ENCODE measurements at regions not wholly inside any gene's neighbourhood (a gene's known extent, or its start where the extent isn't known, plus 50 kb on each side); places are given as distances from the start of the nearest gene placed in this dataset.
A peak's percentile ranks its signal among the peaks of the same experiment; 100 is the strongest.

DNA sequence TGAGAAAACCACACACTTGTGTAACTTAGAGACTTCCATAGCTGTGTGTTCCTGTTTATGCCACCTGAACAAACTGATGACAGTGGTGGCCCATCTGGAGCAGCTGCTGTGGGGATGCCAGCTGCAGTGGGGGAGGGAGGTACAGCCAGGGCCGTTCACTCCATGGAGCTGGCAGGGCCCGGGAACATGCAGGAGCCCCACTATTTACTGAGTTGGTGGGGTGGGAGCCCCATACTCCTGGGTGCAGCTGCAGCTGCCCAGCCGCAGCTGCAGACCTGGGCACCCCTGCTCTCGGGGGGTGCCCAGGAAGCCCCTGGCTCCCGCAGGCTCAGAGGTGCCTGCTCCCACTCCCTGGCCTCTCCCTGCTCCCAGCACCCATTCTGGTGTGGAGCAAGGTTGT, 398.6 kb upstream of the RASGEF1B start:
- no peak for DNase-seq

DNA sequence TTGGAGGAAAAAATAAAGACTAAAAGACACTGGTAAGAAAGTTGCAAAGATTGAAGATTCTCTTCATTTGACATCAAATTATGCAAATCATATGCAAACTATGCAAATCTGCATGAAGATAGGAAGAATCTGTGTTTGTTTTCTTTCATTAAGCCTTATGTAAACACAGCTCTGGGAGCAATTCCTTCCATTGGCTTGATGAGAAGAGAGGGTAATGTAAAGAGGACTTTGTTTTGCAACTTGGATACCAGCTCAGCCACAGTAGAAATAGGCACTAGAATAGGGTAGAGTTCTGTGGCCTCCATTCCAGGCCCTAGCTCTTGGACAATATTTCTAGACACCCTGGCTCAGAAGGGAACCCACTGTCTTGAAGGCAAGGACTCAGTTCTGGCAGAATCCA, 388.4 kb upstream of the RASGEF1B start:
- no peak for DNase-seq

DNA sequence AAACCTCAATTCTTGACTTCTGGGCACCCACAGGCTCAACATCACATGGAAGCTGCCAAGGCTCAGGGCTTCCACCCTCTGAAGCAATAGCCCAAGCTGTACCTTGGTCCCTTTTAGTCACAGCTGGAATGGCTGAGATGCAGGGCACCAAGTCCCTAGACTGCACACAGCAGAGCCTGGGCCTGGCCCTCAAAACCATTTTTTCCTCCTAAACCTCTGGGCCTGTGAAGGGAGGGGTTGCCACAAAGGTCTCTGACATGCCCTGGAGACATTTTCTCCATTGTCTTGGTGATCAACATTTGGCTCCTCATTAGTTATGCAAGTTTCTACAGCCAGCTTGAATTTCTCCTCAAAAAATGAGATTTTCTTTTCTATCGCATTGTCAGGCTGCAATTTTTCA, 382.7 kb upstream of the RASGEF1B start:
- no peak for DNase-seq

DNA sequence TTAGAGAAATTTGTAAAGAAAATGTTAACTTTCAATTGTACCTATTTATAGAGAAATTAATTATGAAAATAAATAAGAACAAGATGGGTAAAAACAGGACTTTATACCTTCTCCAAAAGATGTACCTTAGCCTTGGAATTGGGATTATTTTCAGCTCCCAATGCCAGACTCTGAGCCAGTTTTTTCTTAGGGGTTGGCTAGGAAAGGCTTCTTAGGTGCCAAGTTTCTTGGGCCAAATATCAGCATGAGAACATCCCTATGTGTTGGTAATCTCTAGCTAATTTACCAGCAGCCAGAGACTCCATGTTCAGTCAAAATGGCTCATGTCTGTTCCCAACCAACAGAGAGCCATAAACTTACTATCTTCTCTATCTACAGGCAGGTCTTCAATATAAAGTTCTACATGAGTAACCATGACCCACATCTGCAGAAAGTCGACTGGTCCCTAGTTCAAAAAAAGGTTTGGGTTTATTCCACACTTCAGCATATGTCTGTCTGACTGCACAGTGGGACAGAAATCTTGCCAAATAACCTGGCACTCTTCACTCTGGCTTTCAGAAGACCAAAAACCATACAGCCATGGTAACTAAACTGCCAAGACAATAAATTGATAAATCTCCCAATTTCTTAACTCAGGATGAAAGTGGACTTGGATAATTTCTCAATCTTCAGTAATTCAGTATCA, 380.5 kb upstream of the RASGEF1B start:
- no peak for DNase-seq

DNA sequence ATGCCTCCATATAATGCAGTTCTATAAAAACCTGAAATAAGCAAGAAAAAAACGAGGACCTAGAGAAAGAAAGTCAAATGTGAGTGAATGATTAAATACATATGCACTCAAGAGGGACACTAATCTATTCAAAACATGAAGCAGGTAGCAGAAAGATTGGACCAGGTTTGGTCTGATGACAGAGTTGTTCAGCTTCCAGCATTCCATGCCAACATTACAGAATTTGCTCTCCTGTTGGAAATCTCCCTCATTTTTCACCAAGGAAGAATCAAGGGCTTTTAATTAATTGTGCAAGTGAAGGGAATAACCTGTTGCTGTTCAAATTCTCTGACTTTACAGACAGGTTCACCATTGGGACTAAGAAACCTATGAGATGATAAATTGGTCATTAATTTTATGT, 379.0 kb upstream of the RASGEF1B start:
- DNase-seq = no peak

DNA sequence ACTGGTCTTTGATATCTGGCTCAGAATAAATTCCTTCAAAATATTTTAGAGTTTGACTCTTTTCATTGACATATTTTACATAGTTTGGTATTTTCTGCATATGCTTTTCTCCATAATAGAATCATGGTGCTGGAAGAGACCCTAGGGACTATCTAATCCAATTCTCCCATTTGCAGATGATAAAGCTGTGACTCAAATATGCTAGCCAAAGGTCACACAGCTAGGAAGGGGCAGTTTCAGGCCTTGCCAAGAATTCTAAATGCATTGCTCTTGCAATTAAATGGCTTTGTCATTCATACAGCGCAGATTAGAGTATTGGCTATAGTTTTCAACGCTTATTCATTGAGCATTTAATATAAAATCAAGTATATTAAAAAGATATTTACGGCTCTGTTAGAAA, 374.1 kb upstream of the RASGEF1B start:
- DNase-seq = no peak

DNA sequence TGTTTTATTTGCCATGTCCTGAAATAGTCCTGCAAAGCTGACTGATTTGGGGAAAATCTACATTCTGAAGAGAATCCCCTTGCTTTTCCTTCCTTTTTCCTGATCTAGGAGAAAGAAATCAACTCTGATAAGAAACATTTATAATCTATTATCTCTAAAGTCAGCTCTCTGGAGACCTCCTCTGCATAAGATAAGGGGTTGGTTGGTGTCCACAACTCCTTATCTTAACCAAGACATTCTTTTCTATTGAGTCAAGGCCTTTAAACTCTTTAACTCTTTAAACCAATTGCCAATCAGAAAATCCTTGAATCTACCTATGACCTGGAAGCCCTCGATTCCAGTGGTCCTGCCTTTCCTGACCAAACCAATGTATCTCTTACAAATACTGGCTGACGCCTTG, 373.6 kb upstream of the RASGEF1B start:
- peak; percentile 48 for DNase-seq

DNA sequence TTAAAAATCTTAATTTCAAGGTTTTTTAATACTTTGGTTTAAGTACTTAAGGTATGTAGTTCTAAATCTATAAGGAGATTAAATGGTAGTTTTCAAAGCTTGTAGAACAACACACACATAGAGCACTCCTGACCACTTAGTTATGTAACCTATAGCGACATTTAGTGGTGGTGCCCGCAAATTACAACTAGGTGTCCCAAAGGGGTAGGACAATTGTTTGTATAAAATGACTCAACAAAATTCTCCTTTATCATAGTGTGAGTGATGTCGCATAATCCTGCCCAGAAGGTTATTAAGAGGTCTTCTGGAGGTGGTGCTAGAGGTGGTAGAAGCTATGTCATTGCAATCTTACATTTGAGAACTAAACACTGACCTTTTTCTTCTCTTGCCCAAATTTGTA, 373.0 kb upstream of the RASGEF1B start:
- DNase-seq = peak; percentile 93

DNA sequence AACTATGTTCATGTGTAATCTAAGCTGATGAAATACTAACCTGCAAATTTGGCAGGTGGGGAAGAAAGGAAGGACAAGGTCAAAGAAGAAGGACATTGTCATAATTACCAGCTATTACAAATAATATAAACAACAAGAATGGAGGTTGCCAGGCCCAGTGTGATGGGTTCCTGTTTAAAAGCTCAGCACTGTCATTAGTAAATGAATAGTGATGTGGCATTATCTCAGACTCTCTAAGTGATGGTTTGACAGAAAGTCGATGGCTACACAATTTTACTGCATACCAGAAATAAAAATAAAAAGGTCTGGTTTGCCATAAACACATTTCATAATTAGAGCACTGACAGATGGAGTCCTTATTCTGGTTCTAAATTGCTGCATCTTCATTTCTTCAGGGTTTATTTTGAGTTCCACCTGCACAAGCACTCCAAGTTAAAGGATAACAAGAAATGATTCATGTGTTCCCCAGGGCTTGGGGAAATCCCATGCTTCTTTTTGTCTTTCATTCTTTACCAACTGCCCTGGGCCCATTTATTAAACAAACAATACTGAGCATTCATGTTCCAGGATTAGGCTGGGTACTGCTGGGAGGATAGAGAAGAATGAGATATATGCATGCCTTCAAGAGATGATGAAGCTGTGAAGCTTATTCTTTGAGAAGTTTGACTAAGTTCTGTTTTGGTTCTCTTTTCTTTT, 367.8 kb upstream of the RASGEF1B start:
- no peak for DNase-seq

DNA sequence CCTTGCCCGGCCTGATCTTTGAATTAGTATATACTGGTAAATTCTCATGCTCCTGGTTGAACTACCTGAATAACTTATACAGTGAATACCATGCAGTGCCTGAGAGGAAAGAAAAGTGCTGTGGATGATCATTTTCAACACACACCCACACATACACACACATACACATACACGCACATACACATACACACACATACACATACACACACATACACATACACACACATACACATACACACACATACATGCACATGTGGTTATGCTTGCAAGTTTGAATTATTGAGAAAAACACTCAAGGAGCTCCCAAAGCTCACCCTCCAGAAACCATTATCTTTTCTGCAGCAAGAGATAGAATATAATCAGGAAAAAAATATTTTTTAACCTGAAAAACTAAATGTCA, 366.9 kb upstream of the RASGEF1B start:
- no peak for DNase-seq

DNA sequence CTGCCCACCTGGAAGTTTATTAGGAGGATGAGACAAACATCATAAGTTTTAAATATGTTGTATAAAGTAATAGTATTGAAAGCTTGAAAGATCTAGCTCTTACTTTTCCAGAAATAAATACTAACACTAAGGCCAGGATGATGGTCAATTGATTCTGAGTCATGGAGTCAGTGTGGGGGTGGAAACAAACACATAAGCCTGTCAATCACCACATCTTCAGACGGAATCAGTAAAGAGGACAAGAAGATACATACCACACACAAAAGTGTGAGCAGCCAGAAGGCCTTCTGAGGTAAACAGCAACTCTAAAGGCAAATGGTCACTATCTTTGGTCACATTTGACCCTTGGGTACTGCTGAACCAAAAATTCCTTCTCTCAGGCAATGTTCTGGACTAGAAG, 365.0 kb upstream of the RASGEF1B start:
- DNase-seq = no peak

DNA sequence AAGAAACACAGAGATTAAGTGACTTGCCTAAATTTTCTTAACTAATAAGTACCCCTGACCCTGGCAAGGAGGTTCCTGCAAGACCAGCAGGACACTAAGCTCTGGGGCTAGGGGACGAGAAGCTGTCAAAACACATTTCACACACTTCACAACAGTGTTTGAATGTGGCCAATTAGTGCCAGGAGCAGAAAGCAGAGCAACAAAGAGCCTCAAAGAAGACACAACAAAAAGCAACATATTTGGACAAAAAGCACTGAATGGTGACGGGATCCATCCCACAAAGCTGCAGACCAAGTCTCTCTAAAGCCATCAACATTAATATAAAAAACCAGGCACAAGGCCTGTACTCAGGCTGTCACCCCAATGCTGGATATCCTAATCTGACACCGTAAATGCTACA, 361.9 kb upstream of the RASGEF1B start:
- no peak for DNase-seq

DNA sequence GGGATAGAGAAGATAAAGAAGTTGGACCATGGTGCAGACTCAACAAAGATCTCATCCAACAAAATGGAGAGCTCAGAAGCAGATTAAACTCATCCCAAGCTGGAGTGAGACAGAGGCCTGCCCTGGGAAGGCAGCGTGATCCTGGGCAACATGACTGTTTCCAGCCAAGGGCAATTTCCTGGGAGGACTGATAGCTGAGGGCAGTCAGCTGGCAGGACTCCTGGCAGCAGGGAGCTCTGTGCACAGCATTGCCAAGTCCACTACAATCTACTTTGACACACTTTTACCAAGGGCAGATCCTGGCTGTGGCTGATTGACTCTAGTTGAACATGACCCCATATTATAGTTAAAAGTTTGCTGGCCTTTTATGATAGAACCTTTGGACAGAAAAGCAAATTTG, 357.3 kb upstream of the RASGEF1B start:
- DNase-seq = no peak

DNA sequence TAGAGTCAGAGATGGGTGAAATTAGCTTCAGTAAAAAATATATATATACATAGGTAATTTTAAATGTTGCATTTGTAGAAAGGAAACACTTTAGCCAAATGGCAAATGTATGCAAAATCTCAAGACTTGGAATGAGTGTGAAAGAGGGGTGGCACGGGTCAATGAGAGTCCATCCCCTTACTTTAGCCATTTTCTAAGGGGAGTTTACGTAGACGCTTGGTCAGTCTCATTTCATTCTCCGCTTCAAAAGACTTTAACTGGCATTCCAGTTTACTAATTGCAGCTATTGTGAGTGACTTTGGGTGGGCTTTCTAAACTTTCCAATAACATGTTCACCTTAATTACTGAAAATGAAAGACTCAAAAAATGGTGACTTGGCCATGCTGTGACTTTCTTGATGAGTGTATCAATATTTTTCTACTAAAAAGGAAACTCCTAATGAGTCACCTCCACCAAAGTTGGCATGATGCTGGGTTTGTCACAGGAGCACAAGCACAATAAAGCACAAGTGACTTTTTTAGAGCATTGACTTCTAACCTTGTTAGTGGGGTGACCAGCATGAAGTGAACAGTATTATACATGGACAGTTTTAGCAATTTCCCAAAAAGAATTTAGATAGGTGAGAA, 356.0 kb upstream of the RASGEF1B start:
- no peak for DNase-seq

DNA sequence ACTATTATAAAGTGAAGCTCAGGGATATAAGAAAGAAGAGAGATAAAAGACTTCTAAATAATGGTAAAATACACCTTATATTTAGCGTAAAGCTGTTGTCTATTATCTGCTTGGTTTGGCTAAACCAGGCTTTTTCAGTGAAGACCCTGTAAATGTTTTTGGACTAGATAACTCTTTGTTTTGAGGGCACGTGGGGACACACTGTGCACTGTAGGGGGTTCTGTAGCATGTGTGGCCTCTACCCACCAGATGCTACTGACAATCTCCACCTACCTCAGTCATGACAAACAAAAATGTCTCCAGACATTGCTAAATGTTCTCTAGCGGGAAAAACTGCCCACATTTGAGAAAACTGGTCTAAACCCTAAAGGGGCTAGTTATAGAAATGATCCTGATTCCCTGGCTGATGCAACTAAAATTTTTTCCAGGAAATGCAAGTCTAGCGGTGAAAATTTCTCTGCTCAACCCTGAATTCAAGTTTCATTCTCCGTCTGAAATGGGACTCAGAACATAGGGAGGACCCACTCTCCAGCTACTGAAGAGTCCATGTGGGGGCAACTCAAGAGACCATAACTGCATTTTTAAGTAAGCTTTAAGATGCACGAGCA, 355.2 kb upstream of the RASGEF1B start:
- peak; percentile 6 for DNase-seq

DNA sequence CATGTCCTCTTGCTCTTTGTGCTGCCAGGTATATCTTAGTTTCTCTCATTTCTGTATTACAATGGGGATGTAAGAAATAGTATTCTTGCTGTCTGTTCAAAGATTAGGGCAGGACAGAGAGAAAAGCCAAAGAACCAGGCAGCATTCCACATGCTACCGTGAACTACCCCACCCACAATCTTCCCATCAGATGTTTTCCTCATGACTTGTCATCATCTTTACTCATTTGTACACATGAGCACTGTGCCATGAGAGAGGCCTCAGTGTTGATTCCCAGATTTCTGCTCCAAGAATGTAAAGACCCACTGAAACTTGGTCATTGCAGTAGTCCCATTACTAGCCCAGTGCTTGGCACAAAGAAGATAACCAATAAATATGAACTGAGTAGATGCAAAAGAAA, 354.6 kb upstream of the RASGEF1B start:
- DNase-seq = no peak

DNA sequence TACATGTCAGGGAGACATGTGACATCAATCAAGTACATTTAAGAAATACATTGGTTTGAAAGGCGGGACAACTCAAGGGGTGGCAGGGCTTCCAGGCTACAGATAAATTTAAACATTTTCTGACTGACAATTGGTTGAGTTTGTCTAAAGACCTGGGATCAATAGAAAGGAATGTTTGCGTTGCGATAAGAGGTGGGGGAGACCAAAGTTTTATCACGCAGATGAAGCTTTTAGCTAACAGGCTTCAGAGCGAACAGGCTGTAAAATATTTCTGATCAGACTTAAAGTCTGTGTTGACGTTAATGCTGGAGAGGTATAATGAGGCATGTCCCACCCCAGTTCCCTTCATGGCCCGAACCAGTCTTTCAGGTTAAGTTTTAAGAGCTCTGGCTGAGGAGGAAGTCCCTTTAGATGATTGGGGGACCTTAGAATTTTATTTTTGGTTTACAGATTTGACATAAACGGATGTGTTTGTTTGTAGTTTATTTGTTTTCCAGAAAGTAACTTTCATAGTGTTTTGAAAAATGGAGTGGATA, 346.7 kb upstream of the RASGEF1B start:
- DNase-seq = no peak

DNA sequence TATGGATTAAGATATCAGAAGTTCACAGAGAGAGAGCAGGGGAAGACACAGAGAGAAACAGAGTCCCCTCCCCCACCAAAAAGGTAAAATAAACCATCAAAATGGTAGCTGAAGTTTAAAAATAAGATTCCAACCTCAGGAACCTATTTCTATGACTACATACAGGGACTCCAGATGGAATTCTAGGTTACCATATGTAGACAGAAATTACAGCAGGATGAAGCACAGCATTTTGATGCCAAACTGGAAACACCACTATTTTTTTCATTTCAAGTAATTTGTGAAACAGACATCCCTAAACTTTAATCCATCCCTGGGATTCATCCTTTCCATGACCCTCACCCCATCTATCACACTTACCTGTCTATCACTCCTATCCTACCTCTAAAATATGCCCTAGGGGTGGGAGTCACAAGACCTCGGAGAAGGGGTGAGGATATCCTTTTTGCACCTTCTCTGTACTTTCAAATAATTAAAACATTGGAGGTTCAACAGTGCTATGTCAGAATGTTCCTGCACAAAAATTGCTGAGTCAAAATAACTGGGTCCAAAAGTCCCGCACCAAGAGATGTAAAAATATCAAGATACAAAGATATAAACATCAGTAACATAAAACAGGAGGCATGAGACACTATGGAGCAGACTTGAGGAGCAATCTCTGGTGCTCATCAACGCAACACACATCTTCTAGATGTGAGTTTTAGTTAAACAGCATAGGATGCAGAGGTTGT, 344.5 kb upstream of the RASGEF1B start:
- DNase-seq = no peak

DNA sequence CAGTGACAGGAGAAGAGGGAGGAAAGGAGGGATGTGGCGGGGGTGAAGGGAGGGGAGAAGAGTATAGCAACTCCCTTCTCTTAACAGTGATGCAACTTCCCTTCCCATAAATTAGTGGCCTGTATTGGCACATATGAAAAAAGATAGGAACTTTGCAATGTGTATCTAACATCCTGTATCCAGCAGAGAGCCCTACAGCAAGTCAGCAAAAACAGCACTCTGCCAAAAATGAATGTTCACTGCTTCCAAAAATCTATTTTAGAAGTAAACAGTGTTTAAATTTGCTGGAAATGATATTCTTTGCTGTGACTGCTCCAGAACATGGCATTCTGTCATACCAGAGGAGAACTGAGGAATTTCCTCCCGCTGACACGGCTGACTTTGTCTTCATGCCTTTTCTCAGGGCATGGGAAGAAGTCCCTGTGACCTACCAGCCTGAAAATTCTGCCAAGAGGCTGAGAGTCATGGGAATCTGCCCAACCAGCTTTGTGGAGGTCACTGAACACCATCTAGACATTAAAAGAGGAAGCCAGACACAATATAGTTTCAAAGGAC, 343.4 kb upstream of the RASGEF1B start:
- DNase-seq = peak; percentile 9

DNA sequence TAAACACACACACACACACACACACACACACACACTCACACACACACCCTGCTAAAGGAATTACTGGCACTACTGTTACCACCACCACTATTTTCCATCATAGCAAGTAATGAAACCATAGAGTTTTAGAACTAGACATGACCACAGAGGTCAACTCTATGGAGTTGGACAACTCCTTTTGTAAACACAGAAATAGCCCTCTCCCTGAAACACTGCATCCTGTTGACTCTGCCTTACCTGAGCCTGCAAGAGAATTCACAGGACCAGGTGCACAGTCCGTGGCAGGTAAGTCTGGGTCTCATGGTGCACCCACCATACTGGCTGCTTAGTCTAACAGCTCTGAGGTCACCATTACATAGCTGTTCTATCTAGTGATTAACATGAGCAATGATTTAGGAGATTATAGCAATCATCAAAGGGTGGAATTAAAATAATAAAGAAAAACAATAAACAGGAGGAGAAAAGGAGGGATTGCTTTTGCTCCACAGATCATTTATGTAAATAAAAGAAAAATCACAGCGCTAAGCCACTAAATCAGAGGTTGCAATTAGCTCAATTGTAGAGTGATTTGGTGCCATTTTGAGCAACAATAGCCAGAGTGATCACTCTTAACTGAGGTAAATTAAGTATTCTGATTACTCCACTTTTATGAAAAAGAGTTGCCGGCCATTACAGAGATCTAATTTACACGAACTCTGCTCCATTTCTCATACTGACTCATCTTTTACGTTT, 340.0 kb upstream of the RASGEF1B start:
- DNase-seq = no peak

DNA sequence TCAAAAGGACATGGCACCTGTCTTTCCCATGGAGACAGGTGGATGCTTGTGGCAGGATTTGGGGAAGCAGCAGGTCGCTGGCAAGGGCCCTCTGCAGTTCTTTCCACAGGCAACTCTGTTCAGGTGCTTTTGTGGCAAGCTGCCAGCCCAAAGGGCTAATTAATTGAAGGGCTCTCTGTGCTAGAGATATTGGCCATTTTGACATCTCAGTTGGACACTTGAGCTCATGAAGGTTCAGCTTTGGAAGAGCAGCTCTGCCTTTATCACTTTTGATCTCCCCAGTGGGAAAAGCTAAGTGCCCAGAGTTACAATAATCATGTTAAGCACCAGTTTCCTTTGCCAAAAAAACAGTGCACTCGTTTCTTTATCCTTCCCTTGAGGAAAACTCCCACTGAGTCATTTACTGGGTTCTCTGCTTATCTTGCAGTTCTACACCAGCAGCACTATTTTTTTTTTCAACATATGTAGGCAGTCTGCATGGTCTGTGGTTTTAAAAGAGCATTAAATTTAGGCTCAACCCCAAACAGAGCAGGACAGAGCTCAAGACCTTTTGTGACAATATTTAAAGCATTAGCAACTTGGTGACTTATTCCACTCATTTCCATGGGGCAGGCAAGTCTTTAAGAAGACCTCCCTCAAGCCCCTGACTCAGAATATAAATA, 336.4 kb upstream of the RASGEF1B start:
- peak; percentile 90 for DNase-seq

All from hematopoietic multipotent progenitor cell treated with erythropoietin and hydrocortisone succinate and interleukin-3 and kit ligand, for 6 days (in vitro differentiated cells).